Keratinocyte (primary cell): ENCODE measurements at regions not wholly inside any gene's neighbourhood (a gene's known extent, or its start where the extent isn't known, plus 50 kb on each side); places are given as distances from the start of the nearest gene placed in this dataset.

Experiments
- DNase-seq: peaks from one replicate; pipeline ENCODE4 v3.0.0-alpha.2; 2011; ENCODE audit warnings: low read depth, missing footprints, low spot score
- FAIRE-seq: peaks from 2 replicates; lab custom pipeline; 2011; peaks lifted over from hg19 to GRCh38; lab: Jason Lieb, UNC
- H2AFZ ChIP-seq: 2 replicates; pipeline ENCODE4 v1.6.0; 2012; ENCODE audit warnings: low read length, control low read depth, inconsistent platforms; ENCODE audit not compliant: control insufficient read depth
- H3K27ac ChIP-seq: 2 replicates; pipeline ENCODE4 v1.5.1; 2011; ENCODE audit warnings: low read length; ENCODE audit not compliant: control insufficient read depth, insufficient read depth
- H3K27me3 ChIP-seq: 3 replicates; pipeline ENCODE4 v1.6.0; 2011; ENCODE audit warnings: low read length; ENCODE audit not compliant: control insufficient read depth, insufficient read depth; ENCODE audit errors: extremely low read depth
- H3K36me3 ChIP-seq, 2 experiments: 2 replicates in 1 of 2; 3 replicates in 1 of 2; pipeline ENCODE4 v1.5.1; 2011; ENCODE audit warnings: low read length in 2 of 2, mild to moderate bottlenecking in 1 of 2; ENCODE audit not compliant: control insufficient read depth in 2 of 2, insufficient read depth in 2 of 2; ENCODE audit errors: extremely low read depth in 1 of 2
- H3K4me1 ChIP-seq: 3 replicates; pipeline ENCODE4 v1.5.1; 2011; ENCODE audit warnings: low read length; ENCODE audit not compliant: control insufficient read depth, insufficient read depth; ENCODE audit errors: extremely low read depth
- H3K4me2 ChIP-seq: 3 replicates; pipeline ENCODE4 v1.6.0; 2011; ENCODE audit warnings: low read depth, low read length; ENCODE audit not compliant: control insufficient read depth, insufficient read depth; ENCODE audit errors: extremely low read depth
- H3K4me3 ChIP-seq, 3 experiments: fragments of 200-600 bp in 1 of 3; sonication (generic) in 1 of 3; 2 replicates in 2 of 3; 3 replicates in 1 of 3; pipeline ENCODE4 v1.5.1; 2011 to 2016; ENCODE audit warnings: low read length in 3 of 3, mild to moderate bottlenecking in 3 of 3, control low read depth in 2 of 3, inconsistent platforms in 1 of 3, low read depth in 1 of 3, mixed read lengths in 1 of 3, mixed run types in 1 of 3, moderate library complexity in 1 of 3; ENCODE audit not compliant: control insufficient read depth in 2 of 3, insufficient read depth in 2 of 3; ENCODE audit errors: extremely low read depth in 1 of 3
- H3K79me2 ChIP-seq: 2 replicates; pipeline ENCODE4 v1.6.0; 2012; ENCODE audit warnings: low read length; ENCODE audit not compliant: control insufficient read depth, insufficient read depth
- H3K9ac ChIP-seq: 3 replicates; pipeline ENCODE4 v1.6.0; 2011; ENCODE audit warnings: low read length; ENCODE audit not compliant: control insufficient read depth, insufficient read depth; ENCODE audit errors: extremely low read depth
- H3K9me1 ChIP-seq: 3 replicates; pipeline ENCODE4 v1.6.0; 2011; ENCODE audit warnings: low read length; ENCODE audit not compliant: control insufficient read depth, insufficient read depth; ENCODE audit errors: extremely low read depth
- H3K9me3 ChIP-seq: 2 replicates; pipeline ENCODE4 v1.5.1; 2012; ENCODE audit warnings: low read depth, low read length; ENCODE audit not compliant: control insufficient read depth
- H4K20me1 ChIP-seq: 3 replicates; pipeline ENCODE4 v1.6.0; 2011; ENCODE audit warnings: low read length; ENCODE audit not compliant: control insufficient read depth, insufficient read depth; ENCODE audit errors: extremely low read depth
- EZH2 ChIP-seq: IDR thresholded peaks from one replicate; pipeline ENCODE4 v1.6.1; 2012; ENCODE audit warnings: inconsistent platforms, mild to moderate bottlenecking, low read length, moderate library complexity
- dilution Hi-C: fragments of 300-500 bp; cut with MboI; formaldehyde crosslinking; loops from one replicate; pipeline ENCODE4 v1.7.0; 2020; ENCODE audit warnings: low sequenced_read_pairs; ENCODE audit not compliant: extremely low pct_ligation_motif_present
- TF ChIP-seq, protein P1 (sequence below), 3 experiments: IDR thresholded peaks in 1 of 3; conservative IDR thresholded peaks in 1 of 3; optimal IDR thresholded peaks in 1 of 3; 2 replicates in 2 of 3; 3 replicates in 1 of 3; pipeline versions ENCODE3 to v1.5.1; 2011; ENCODE audit warnings: low read length in 3 of 3, mild to moderate bottlenecking in 3 of 3, moderate library complexity in 2 of 3, control low read depth in 1 of 3, inconsistent platforms in 1 of 3; ENCODE audit not compliant: insufficient read depth in 2 of 3; ENCODE audit errors: extremely low read depth in 1 of 3

DNA sequence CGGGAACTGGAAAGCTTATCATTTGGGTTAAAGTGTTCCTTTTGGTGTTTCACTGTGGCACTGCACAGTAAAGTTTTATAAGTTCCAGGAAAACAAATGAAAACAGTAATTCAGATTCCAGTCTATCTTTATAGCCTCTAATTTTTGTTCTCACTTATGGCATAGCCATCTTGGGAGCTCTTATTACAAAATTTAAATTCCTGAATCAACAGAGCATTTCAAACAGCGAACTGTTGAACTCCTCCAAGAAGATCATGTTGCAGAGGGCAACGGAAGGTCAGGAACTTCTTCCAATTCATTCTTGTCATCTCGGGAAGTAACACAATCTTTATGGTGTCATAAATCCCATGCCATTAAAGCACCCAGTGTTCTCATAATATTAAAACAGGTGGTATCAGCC lies 229.1 kb downstream of the KCNC2 start:
- Histone ChIP-seq H3K36me3 (no peaks in the 10 kb centered on the region), H3K4me3 (no peak overlapping the region), H3K4me2 (no peak overlapping the region), H3K9me1 (no peaks in the 10 kb centered on the region), H4K20me1 (no peaks in the 10 kb centered on the region), H3K79me2 (no peaks in the 10 kb centered on the region), H3K27me3 (no peaks in the 10 kb centered on the region), H3K27ac (no peak overlapping the region), H3K9ac (no peak overlapping the region), H2AFZ (no peak overlapping the region), H3K4me1 (no peaks in the 10 kb centered on the region), H3K9me3 (no peaks in the 10 kb centered on the region)
- DNase-seq (no peak), FAIRE-seq (no peak)
- dilution Hi-C loops, result no loop called here
- TF ChIP-seq EZH2, result no peak
- TF ChIP-seq, protein P1, sequence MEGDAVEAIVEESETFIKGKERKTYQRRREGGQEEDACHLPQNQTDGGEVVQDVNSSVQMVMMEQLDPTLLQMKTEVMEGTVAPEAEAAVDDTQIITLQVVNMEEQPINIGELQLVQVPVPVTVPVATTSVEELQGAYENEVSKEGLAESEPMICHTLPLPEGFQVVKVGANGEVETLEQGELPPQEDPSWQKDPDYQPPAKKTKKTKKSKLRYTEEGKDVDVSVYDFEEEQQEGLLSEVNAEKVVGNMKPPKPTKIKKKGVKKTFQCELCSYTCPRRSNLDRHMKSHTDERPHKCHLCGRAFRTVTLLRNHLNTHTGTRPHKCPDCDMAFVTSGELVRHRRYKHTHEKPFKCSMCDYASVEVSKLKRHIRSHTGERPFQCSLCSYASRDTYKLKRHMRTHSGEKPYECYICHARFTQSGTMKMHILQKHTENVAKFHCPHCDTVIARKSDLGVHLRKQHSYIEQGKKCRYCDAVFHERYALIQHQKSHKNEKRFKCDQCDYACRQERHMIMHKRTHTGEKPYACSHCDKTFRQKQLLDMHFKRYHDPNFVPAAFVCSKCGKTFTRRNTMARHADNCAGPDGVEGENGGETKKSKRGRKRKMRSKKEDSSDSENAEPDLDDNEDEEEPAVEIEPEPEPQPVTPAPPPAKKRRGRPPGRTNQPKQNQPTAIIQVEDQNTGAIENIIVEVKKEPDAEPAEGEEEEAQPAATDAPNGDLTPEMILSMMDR (optimal IDR thresholded peaks at IDR 0.05 in 1 of 3, IDR thresholded peaks at IDR 0.05 in 1 of 3, conservative IDR thresholded peaks at IDR 0.05 in 1 of 3; ENCODE audit: extremely low read depth in 1 of 3, insufficient read depth in 2 of 3, low read length in 3 of 3), result no peak

GRCh38 chr12:74981541-74981940 lies 228.1 kb downstream of the KCNC2 start:
- Histone ChIP-seq H4K20me1 (no peaks in the 10 kb centered on the region), H3K4me2 (no peak overlapping the region), H3K9ac (no peak overlapping the region), H3K27ac (no peak overlapping the region), H3K79me2 (no peaks in the 10 kb centered on the region), H3K4me3 (no peak overlapping the region), H3K4me1 (no peaks in the 10 kb centered on the region), H3K27me3 (no peaks in the 10 kb centered on the region), H3K9me1 (no peaks in the 10 kb centered on the region), H3K36me3 (no peaks in the 10 kb centered on the region), H3K9me3 (no peaks in the 10 kb centered on the region), H2AFZ (no peak overlapping the region)
- TF ChIP-seq, protein P1 (optimal IDR thresholded peaks at IDR 0.05 in 1 of 3, IDR thresholded peaks at IDR 0.05 in 1 of 3, conservative IDR thresholded peaks at IDR 0.05 in 1 of 3; ENCODE audit: extremely low read depth in 1 of 3, insufficient read depth in 2 of 3, low read length in 3 of 3), result no peak
- no peak for TF ChIP-seq EZH2
- dilution Hi-C loops, result no loop called here
- FAIRE-seq (no peak), DNase-seq (no peak)
